Neural cell (in vitro differentiated cells): ENCODE measurements at regions not wholly inside any gene's neighbourhood (a gene's known extent, or its start where the extent isn't known, plus 50 kb on each side); places are given as distances from the start of the nearest gene placed in this dataset.

ENCODE experiments used
- H2AFZ ChIP-seq: fragments of 200-600, 300-800 bp; sonication (generic), shearing (Covaris generic); 2 replicates; pipeline ENCODE4 v1.6.0; 2014; ENCODE audit warnings: low read depth, mild to moderate bottlenecking, antibody characterized with exemption, low read length, moderate library complexity
- H3F3A ChIP-seq: fragments of 200-600 bp; shearing (Covaris generic); 2 replicates; pipeline ENCODE4 v1.6.1; 2016; ENCODE audit warnings: mild to moderate bottlenecking, moderate library complexity, mixed read lengths, antibody characterized with exemption, low read length; ENCODE audit not compliant: insufficient read depth, poor library complexity, severe bottlenecking
- H3K27ac ChIP-seq: fragments of 200-600, 300-800 bp; sonication (generic), shearing (Covaris generic); 2 replicates; pipeline ENCODE4 v1.5.1; 2014; ENCODE audit warnings: mild to moderate bottlenecking, low read length, moderate library complexity
- H3K27me3 ChIP-seq: fragments of 300-800, 200-600 bp; sonication (generic), shearing (Covaris generic); 2 replicates; pipeline ENCODE4 v1.6.0; 2014; ENCODE audit warnings: mild to moderate bottlenecking, low read depth, low read length, moderate library complexity; ENCODE audit not compliant: insufficient read depth
- H3K36me3 ChIP-seq: fragments of 300-800, 200-600 bp; sonication (generic), shearing (Covaris generic); 2 replicates; pipeline ENCODE4 v1.5.1; 2014; ENCODE audit warnings: mild to moderate bottlenecking, antibody characterized with exemption, low read length, moderate library complexity; ENCODE audit not compliant: insufficient read depth
- H3K4me2 ChIP-seq: fragments of 300-800, 200-600 bp; sonication (generic), shearing (Covaris generic); 2 replicates; pipeline ENCODE4 v1.6.0; 2014; ENCODE audit warnings: mild to moderate bottlenecking, low read length
- H3K4me3 ChIP-seq: fragments of 300-800, 200-600 bp; sonication (generic), shearing (Covaris generic); 2 replicates; pipeline ENCODE4 v1.5.1; 2014; ENCODE audit warnings: mild to moderate bottlenecking, low read length, moderate library complexity
- H3K79me2 ChIP-seq: fragments of 200-600 bp; shearing (Covaris generic); replicated peaks from 2 replicates; pipeline ENCODE4 v1.6.0; 2014; ENCODE audit warnings: mild to moderate bottlenecking, low read length, moderate library complexity; ENCODE audit not compliant: insufficient read depth
- H3K9ac ChIP-seq: fragments of 300-800, 200-600 bp; sonication (generic), shearing (Covaris generic); 2 replicates; pipeline ENCODE4 v1.6.1; 2016; ENCODE audit warnings: mild to moderate bottlenecking, low read length, mixed read lengths
- H3K9me2 ChIP-seq: fragments of 200-600 bp; shearing (Covaris generic); 2 replicates; pipeline ENCODE4 v1.6.1; 2016; ENCODE audit warnings: mild to moderate bottlenecking, low read length, mixed read lengths; ENCODE audit not compliant: insufficient read depth
- H3K9me3 ChIP-seq: fragments of 200-600, 300-800 bp; sonication (generic), shearing (Covaris generic); 2 replicates; pipeline ENCODE4 v1.6.1; 2016; ENCODE audit warnings: mild to moderate bottlenecking, mixed run types, low read length, moderate library complexity, mixed read lengths
- H4K20me1 ChIP-seq: fragments of 200-600 bp; shearing (Covaris generic); 2 replicates; pipeline ENCODE4 v1.6.1; 2016; ENCODE audit warnings: mild to moderate bottlenecking, mixed run types; ENCODE audit not compliant: insufficient read depth
- EP300 ChIP-seq: fragments of 450-650 bp; conservative IDR thresholded peaks from 2 replicates; pipeline ENCODE4 v1.6.1; 2014; ENCODE audit warnings: antibody characterized with exemption, mild to moderate bottlenecking, moderate library complexity; ENCODE audit not compliant: poor library complexity, severe bottlenecking
- EZH2 ChIP-seq: fragments of 200-600, 300-800 bp; shearing (Covaris generic), sonication (generic); IDR thresholded peaks from 2 replicates; pipeline ENCODE4 v1.6.1; 2014; ENCODE audit warnings: antibody characterized with exemption, low read length, borderline replicate concordance, mild to moderate bottlenecking; ENCODE audit not compliant: insufficient read depth, poor library complexity, severe bottlenecking
- MXI1 ChIP-seq: fragments of 450-650 bp; conservative IDR thresholded peaks from 2 replicates; pipeline ENCODE4 v1.6.1; 2014; ENCODE audit warnings: antibody characterized with exemption, mild to moderate bottlenecking; ENCODE audit not compliant: poor library complexity, severe bottlenecking
- POLR2AphosphoS5 ChIP-seq: IDR thresholded peaks from 2 replicates; pipeline ENCODE4 v1.6.1; 2012
- RAD21 ChIP-seq: fragments of 450-650 bp; conservative IDR thresholded peaks from 2 replicates; pipeline ENCODE4 v1.6.1; 2014; ENCODE audit warnings: antibody characterized with exemption, mild to moderate bottlenecking, moderate library complexity
- REST ChIP-seq: IDR thresholded peaks from 2 replicates; pipeline ENCODE4 v1.6.1; 2012; ENCODE audit warnings: borderline replicate concordance
- SMC3 ChIP-seq: fragments of 450-650 bp; conservative IDR thresholded peaks from 2 replicates; pipeline ENCODE4 v1.6.1; 2014; ENCODE audit warnings: antibody characterized with exemption, mild to moderate bottlenecking, moderate library complexity; ENCODE audit not compliant: poor library complexity
- TAF1 ChIP-seq: IDR thresholded peaks from 2 replicates; pipeline ENCODE4 v1.6.1; 2012; ENCODE audit warnings: low read depth
- TF ChIP-seq, protein P1 (sequence below): fragments of 450-650 bp; IDR thresholded peaks from 2 replicates; pipeline ENCODE4 v1.5.1; 2014; ENCODE audit warnings: antibody characterized with exemption, mild to moderate bottlenecking, moderate library complexity; ENCODE audit not compliant: poor library complexity, severe bottlenecking

DNA sequence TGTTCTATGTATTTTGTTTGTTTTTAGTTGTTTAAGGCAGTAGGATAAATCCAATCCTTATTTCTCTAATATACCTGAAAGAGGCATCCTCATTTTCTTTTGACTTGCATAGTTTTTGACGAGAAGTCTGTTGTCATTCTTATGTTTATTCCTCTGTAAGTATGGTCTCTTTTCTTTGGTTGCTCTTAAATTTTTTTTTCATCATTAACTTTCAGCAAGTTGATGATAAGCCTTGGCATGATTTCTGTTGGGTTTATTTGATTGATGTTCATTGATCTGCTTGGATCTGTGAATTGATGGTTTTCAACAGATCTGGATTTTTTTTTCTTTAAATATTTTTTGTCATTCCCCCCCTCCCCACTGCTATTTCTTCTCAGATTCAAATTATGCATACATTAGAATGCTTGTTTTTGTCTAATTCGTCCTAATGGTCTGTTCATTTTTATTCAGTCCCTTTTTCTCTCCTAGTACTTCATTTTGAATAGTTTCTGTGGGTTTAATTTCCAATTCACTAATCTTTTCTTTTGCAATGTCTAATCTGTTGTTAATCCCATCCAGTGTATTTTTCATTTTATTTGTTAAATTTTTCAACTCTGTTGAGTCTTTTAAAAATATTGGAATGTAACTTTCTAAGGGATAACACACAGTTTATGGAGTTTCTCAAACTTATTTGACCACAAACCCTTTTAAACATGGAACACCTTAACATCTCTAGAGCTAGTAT is 495.9 kb downstream of the CSNK1G3 start:
- Histone ChIP-seq H3F3A (no peaks in the 10 kb centered on the region), H3K36me3 (no peaks in the 10 kb centered on the region), H3K79me2 (no peaks in the 10 kb centered on the region), H2AFZ (no peak overlapping the region), H4K20me1 (no peaks in the 10 kb centered on the region), H3K27ac (no peak overlapping the region), H3K4me3 (no peak overlapping the region), H3K9ac (no peak overlapping the region), H3K4me2 (no peak overlapping the region), H3K9me2 (no peaks in the 10 kb centered on the region), H3K9me3 (no peaks in the 10 kb centered on the region), H3K27me3 (no peaks in the 10 kb centered on the region)
- TF ChIP-seq EP300 (no peak), TAF1 (no peak), MXI1 (no peak), SMC3 (no peak), REST (no peak), EZH2 (no peak), RAD21 (no peak), POLR2AphosphoS5 (no peak)
- TF ChIP-seq, protein P1, sequence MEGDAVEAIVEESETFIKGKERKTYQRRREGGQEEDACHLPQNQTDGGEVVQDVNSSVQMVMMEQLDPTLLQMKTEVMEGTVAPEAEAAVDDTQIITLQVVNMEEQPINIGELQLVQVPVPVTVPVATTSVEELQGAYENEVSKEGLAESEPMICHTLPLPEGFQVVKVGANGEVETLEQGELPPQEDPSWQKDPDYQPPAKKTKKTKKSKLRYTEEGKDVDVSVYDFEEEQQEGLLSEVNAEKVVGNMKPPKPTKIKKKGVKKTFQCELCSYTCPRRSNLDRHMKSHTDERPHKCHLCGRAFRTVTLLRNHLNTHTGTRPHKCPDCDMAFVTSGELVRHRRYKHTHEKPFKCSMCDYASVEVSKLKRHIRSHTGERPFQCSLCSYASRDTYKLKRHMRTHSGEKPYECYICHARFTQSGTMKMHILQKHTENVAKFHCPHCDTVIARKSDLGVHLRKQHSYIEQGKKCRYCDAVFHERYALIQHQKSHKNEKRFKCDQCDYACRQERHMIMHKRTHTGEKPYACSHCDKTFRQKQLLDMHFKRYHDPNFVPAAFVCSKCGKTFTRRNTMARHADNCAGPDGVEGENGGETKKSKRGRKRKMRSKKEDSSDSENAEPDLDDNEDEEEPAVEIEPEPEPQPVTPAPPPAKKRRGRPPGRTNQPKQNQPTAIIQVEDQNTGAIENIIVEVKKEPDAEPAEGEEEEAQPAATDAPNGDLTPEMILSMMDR = no peak

DNA sequence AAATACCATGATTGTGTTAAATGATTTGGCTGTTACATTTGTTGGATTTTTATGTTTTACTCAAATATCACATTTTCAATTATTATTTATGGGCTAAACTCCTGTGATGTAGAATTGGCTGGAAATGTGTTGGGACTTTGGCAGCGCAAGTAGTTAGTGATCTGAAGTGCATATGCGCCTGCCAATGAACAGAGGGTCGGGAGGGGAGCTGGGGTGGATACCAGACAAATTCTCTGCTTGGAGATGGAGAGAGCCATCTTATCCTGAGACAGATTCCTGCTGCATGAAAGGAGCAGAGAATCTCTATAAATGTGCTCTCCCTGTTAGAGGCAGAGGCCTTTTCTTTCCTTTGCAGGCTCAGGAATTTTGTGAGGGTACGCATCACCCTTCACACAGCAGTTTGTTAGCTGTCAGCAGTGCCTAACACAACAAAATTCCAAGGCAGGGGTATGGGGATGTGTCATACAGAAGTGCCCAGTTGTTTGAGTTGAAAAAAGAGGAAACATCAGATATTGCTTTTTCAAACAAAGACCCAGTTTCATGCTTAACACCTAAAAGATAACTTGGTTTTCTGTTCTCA is 489.1 kb downstream of the CSNK1G3 start:
- Histone ChIP-seq H3K9me2 (no peaks in the 10 kb centered on the region), H3K27me3 (no peaks in the 10 kb centered on the region), H2AFZ (no peak overlapping the region), H3K4me3 (no peak overlapping the region), H3K36me3 (no peaks in the 10 kb centered on the region), H3F3A (no peaks in the 10 kb centered on the region), H3K27ac (no peak overlapping the region), H3K4me2 (no peak overlapping the region), H3K9ac (no peak overlapping the region), H4K20me1 (no peaks in the 10 kb centered on the region), H3K79me2 (no peaks in the 10 kb centered on the region), H3K9me3 (no peaks in the 10 kb centered on the region)
- TF ChIP-seq EZH2 (no peak), REST (no peak), RAD21 (no peak), MXI1 (no peak), EP300 (no peak), SMC3 (no peak), POLR2AphosphoS5 (no peak)
- TF ChIP-seq, protein P1 = no peak
